ENCODE measurements at regions not wholly inside any gene's neighbourhood (a gene's known extent, or its start where the extent isn't known, plus 50 kb on each side); places are given as distances from the start of the nearest gene placed in this dataset.

- no peak for DNase-seq (ENCODE audit: low spot score in 2 of 2)
- no peak overlapping the region for H3K27ac ChIP-seq
- H3K4me1 ChIP-seq: no peaks in the 10 kb centered on the region
- H3K9me3 ChIP-seq: no peaks in the 10 kb centered on the region
- TF ChIP-seq EP300 (IDR thresholded peaks at IDR 0.05) (no peak), POLR2A (IDR thresholded peaks at IDR 0.05) (no peak)
- TF ChIP-seq, protein P1, sequence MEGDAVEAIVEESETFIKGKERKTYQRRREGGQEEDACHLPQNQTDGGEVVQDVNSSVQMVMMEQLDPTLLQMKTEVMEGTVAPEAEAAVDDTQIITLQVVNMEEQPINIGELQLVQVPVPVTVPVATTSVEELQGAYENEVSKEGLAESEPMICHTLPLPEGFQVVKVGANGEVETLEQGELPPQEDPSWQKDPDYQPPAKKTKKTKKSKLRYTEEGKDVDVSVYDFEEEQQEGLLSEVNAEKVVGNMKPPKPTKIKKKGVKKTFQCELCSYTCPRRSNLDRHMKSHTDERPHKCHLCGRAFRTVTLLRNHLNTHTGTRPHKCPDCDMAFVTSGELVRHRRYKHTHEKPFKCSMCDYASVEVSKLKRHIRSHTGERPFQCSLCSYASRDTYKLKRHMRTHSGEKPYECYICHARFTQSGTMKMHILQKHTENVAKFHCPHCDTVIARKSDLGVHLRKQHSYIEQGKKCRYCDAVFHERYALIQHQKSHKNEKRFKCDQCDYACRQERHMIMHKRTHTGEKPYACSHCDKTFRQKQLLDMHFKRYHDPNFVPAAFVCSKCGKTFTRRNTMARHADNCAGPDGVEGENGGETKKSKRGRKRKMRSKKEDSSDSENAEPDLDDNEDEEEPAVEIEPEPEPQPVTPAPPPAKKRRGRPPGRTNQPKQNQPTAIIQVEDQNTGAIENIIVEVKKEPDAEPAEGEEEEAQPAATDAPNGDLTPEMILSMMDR (IDR thresholded peaks at IDR 0.05): no peak
- no peaks in the 10 kb centered on the region for H3K36me3 ChIP-seq
- no peaks in the 10 kb centered on the region for H3K27me3 ChIP-seq
- H3K4me3 ChIP-seq: no peak overlapping the region
These were observed 147.6 kb upstream of the DEPDC1 start for GRCh38 chr1:68644504-68644903.

GRCh38 chr1:68651115-68651514, 154.2 kb upstream of the DEPDC1 start:
- no peaks in the 10 kb centered on the region for H3K36me3 ChIP-seq
- no peak overlapping the region for H3K27ac ChIP-seq
- 53 to 55% methylated on average over 1 of the region's 1 CpG for WGBS, 2 donors
- no peaks in the 10 kb centered on the region for H3K9me3 ChIP-seq
- H3K4me1 ChIP-seq: no peaks in the 10 kb centered on the region
- H3K4me3 ChIP-seq: no peak overlapping the region
- H3K27me3 ChIP-seq: no peaks in the 10 kb centered on the region
- no peak for DNase-seq (ENCODE audit: low spot score in 2 of 2)
- TF ChIP-seq, protein P1 (IDR thresholded peaks at IDR 0.05): no peak
- TF ChIP-seq POLR2A (IDR thresholded peaks at IDR 0.05) (no peak), EP300 (IDR thresholded peaks at IDR 0.05) (no peak)

DNA sequence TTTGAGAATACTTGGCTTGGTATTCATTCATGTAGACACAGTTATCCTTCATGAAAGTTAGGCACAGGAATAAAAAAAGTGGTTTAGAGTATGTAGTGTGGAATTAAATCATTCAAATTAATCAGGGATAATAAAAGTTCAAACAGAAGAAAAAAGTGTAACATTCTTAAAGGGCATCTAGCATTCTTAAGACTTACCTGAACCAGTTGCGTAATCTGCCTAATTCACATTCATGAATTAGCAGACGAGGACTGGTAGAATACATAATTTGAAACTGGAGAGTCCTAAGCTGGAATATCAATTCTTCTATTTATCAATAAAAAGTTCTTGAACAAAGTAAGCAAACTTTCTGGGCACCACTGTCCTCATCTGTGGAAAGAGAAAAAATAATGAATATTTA, 157.0 kb upstream of the DEPDC1 start:
- H3K27me3 ChIP-seq: no peaks in the 10 kb centered on the region
- DNase-seq (ENCODE audit: low spot score in 2 of 2): no peak
- TF ChIP-seq POLR2A (IDR thresholded peaks at IDR 0.05): no peak
- TF ChIP-seq, protein P1 (IDR thresholded peaks at IDR 0.05): no peak
- no peak for TF ChIP-seq EP300 (IDR thresholded peaks at IDR 0.05)
- no peak overlapping the region for H3K27ac ChIP-seq
- 88 to 92% methylated on average over 2 of the region's 2 CpGs for WGBS, 2 donors
- H3K36me3 ChIP-seq: no peaks in the 10 kb centered on the region
- no peaks in the 10 kb centered on the region for H3K4me1 ChIP-seq
- no peak overlapping the region for H3K4me3 ChIP-seq
- H3K9me3 ChIP-seq: no peaks in the 10 kb centered on the region

DNA sequence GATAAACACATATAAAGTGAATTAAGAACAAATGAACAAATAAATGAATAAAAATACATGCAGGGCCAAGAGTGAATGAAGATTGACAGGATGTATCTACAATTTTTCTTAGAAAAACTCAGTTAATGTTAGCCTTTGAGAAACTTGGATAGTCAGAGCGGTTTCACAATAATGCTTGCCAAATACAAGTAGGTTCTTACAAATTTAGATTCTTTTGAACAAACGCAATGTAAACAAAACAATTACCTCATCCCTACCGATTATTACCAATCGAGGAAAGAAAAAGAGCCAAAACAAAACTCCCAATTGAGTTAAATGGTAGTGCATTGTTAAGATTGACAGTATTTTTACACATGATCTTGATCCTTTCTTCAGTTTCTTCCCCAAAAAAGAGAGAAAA, 176.9 kb upstream of the DEPDC1 start:
- Histone ChIP-seq H3K4me3 (no peak overlapping the region), H3K9me3 (no peaks in the 10 kb centered on the region), H3K27ac (no peak overlapping the region), H3K4me1 (no peaks in the 10 kb centered on the region), H3K27me3 (no peaks in the 10 kb centered on the region), H3K36me3 (no peaks in the 10 kb centered on the region)
- 58 to 70% methylated on average over 4 of the region's 4 CpGs for WGBS, 2 donors
- TF ChIP-seq, protein P1 (IDR thresholded peaks at IDR 0.05): no peak
- TF ChIP-seq POLR2A (IDR thresholded peaks at IDR 0.05) (no peak), EP300 (IDR thresholded peaks at IDR 0.05) (no peak)
- no peak for DNase-seq (ENCODE audit: low spot score in 2 of 2)

GRCh38 chr1:68675336-68675735, 178.5 kb upstream of the DEPDC1 start:
- DNase-seq (ENCODE audit: low spot score in 2 of 2): no peak
- Histone ChIP-seq H3K4me3 (no peak overlapping the region), H3K36me3 (no peaks in the 10 kb centered on the region), H3K27me3 (no peaks in the 10 kb centered on the region), H3K27ac (no peak overlapping the region), H3K4me1 (no peaks in the 10 kb centered on the region), H3K9me3 (no peaks in the 10 kb centered on the region)
- TF ChIP-seq, protein P1 (IDR thresholded peaks at IDR 0.05): no peak
- no peak for TF ChIP-seq POLR2A (IDR thresholded peaks at IDR 0.05)
- no peak for TF ChIP-seq EP300 (IDR thresholded peaks at IDR 0.05)
